Hypothalamus (tissue), 51 donors: ENCODE measurements at regions not wholly inside any gene's neighbourhood (a gene's known extent, or its start where the extent isn't known, plus 50 kb on each side); places are given as distances from the start of the nearest gene placed in this dataset.

Source experiments
- DNase-seq, 51 donors: peaks; one replicate each; lab custom pipeline; 2025; lab: John Stamatoyannopoulos, UW

DNA sequence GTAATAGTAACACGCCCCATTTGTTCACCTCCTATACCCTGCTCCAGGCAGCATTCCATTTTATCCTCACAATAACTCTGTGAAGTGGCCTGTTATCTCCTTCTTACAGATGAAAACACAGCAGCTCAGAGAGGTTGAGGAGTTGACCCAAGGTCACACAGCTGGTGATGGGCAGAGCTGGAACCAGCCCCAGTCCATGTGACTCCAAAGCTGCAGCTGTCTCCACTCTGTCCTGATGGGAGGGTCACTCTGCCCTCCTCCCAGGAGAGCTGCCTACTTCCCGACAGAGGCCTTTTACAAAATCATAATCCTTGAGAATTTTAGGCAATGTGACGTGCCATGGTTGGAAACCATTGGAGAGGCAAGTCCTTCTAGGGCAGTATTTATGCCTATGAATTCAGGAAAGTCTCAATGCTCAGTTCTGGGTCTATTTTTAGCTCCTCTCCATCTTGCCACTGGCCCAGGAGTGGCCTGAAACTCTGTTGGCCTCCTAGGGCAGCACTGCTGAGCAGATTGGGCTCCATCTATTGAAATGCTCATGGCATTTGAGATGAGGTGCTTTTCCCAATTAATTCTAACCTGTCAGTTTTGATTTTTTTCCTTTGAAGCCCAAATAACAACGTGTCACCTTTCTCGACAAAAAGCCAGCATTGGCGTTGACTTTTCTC is 50.1 kb upstream of the KCNK12 start:
- no peak for DNase-seq
